ENCODE measurements at regions not wholly inside any gene's neighbourhood (a gene's known extent, or its start where the extent isn't known, plus 50 kb on each side); places are given as distances from the start of the nearest gene placed in this dataset.

- no peaks in the 10 kb centered on the region for H4K20me1 ChIP-seq (ENCODE audit: insufficient read depth)
- no peaks in the 10 kb centered on the region for H3K4me1 ChIP-seq (ENCODE audit: low read depth, poor library complexity, severe bottlenecking)
- no peak for TF ChIP-seq CTCF (conservative IDR thresholded peaks at IDR 0.05; ENCODE audit: low read depth, low read length)
- H3K4me3 ChIP-seq (IDR thresholded peaks at IDR 0.05; ENCODE audit: insufficient read depth, low read depth, low read length), result no peak overlapping the region
- no peak overlapping the region for H3K4me2 ChIP-seq
- no peak overlapping the region for H2AFZ ChIP-seq (ENCODE audit: low read depth)
- no peaks in the 10 kb centered on the region for H3K27me3 ChIP-seq (ENCODE audit: insufficient read depth, low read depth)
- no peaks in the 10 kb centered on the region for H3K79me2 ChIP-seq (ENCODE audit: insufficient read depth, low read depth)
- no peak overlapping the region for H3K27ac ChIP-seq
- no peak overlapping the region for H3K9ac ChIP-seq
- no peaks in the 10 kb centered on the region for H3K36me3 ChIP-seq (ENCODE audit: insufficient read depth)
Measured at GRCh38 chr18:78241535-78242253, 737.9 kb upstream of the SALL3 start.

GRCh38 chr18:78242254-78242643, 737.4 kb upstream of the SALL3 start:
- no peak overlapping the region for H3K9ac ChIP-seq
- H3K79me2 ChIP-seq (ENCODE audit: insufficient read depth, low read depth), result no peaks in the 10 kb centered on the region
- H3K4me3 ChIP-seq (IDR thresholded peaks at IDR 0.05; ENCODE audit: insufficient read depth, low read depth, low read length), result no peak overlapping the region
- no peaks in the 10 kb centered on the region for H4K20me1 ChIP-seq (ENCODE audit: insufficient read depth)
- no peak for TF ChIP-seq CTCF (conservative IDR thresholded peaks at IDR 0.05; ENCODE audit: low read depth, low read length)
- no peaks in the 10 kb centered on the region for H3K36me3 ChIP-seq (ENCODE audit: insufficient read depth)
- H3K4me2 ChIP-seq, result no peak overlapping the region
- no peaks in the 10 kb centered on the region for H3K4me1 ChIP-seq (ENCODE audit: low read depth, poor library complexity, severe bottlenecking)
- no peak overlapping the region for H3K27ac ChIP-seq
- no peaks in the 10 kb centered on the region for H3K27me3 ChIP-seq (ENCODE audit: insufficient read depth, low read depth)
- H2AFZ ChIP-seq (ENCODE audit: low read depth), result no peak overlapping the region

- Histone ChIP-seq H3K9ac (no peak overlapping the region), H3K36me3 (ENCODE audit: insufficient read depth) (no peaks in the 10 kb centered on the region), H2AFZ (ENCODE audit: low read depth) (no peak overlapping the region), H3K4me3 (IDR thresholded peaks at IDR 0.05; ENCODE audit: insufficient read depth, low read depth, low read length) (no peak overlapping the region), H3K4me2 (no peak overlapping the region), H4K20me1 (ENCODE audit: insufficient read depth) (no peaks in the 10 kb centered on the region), H3K27me3 (ENCODE audit: insufficient read depth, low read depth) (no peaks in the 10 kb centered on the region), H3K27ac (no peak overlapping the region), H3K4me1 (ENCODE audit: low read depth, poor library complexity, severe bottlenecking) (no peaks in the 10 kb centered on the region), H3K79me2 (ENCODE audit: insufficient read depth, low read depth) (no peaks in the 10 kb centered on the region)
- no peak for TF ChIP-seq CTCF (conservative IDR thresholded peaks at IDR 0.05; ENCODE audit: low read depth, low read length)
Measured at GRCh38 chr18:78242806-78243205, 736.8 kb upstream of the SALL3 start.

GRCh38 chr18:78244779-78245178, 734.8 kb upstream of the SALL3 start:
- Histone ChIP-seq H3K4me1 (ENCODE audit: low read depth, poor library complexity, severe bottlenecking) (no peaks in the 10 kb centered on the region), H3K4me2 (no peak overlapping the region), H3K27ac (no peak overlapping the region), H3K79me2 (ENCODE audit: insufficient read depth, low read depth) (no peaks in the 10 kb centered on the region), H3K27me3 (ENCODE audit: insufficient read depth, low read depth) (no peaks in the 10 kb centered on the region), H4K20me1 (ENCODE audit: insufficient read depth) (no peaks in the 10 kb centered on the region), H2AFZ (ENCODE audit: low read depth) (no peak overlapping the region), H3K4me3 (IDR thresholded peaks at IDR 0.05; ENCODE audit: insufficient read depth, low read depth, low read length) (no peak overlapping the region), H3K36me3 (ENCODE audit: insufficient read depth) (no peaks in the 10 kb centered on the region), H3K9ac (no peak overlapping the region)
- TF ChIP-seq CTCF (conservative IDR thresholded peaks at IDR 0.05; ENCODE audit: low read depth, low read length), result no peak

Measured in KMS-11 (cell line).